HEK293 (cell line): ENCODE measurements at regions not wholly inside any gene's neighbourhood (a gene's known extent, or its start where the extent isn't known, plus 50 kb on each side); places are given as distances from the start of the nearest gene placed in this dataset.

Experiments used
- CTCF ChIA-PET: fragments of 350-600 bp; formaldehyde crosslinking; extraction: SDS; loops from one replicate; lab custom pipeline; 2021; ENCODE audit warnings: antibody characterized with exemption; lab: Yijun Ruan, JAX
- POLR2A ChIA-PET: fragments of 300-600 bp; formaldehyde crosslinking; extraction: SDS; loops from one replicate; lab custom pipeline; 2020; ENCODE audit warnings: antibody characterized with exemption, inconsistent platforms; lab: Yijun Ruan, JAX
- H3K27ac ChIP-seq: fragments of 200-500 bp; sonication (Bioruptor generic); 2 replicates; pipeline ENCODE4 v1.5.1; 2014; ENCODE audit warnings: low read depth, low read length, control low read depth, inconsistent platforms; ENCODE audit errors: extremely low read depth
- H3K36me3 ChIP-seq, 2 experiments: fragments of 200-500 bp in 1 of 2; sonication (Bioruptor generic) in 1 of 2; 1 replicate in 1 of 2; 2 replicates in 1 of 2; pipeline ENCODE4 v1.5.1; 2014 to 2017; ENCODE audit warnings: inconsistent platforms in 2 of 2, low read length in 2 of 2; ENCODE audit not compliant: control insufficient read depth in 2 of 2, insufficient read depth in 1 of 2
- H3K4me1 ChIP-seq: fragments of 200-500 bp; sonication (Bioruptor generic); 2 replicates; pipeline ENCODE4 v1.5.1; 2014; ENCODE audit warnings: mild to moderate bottlenecking, low read length, inconsistent platforms; ENCODE audit not compliant: control insufficient read depth, insufficient read depth
- H3K4me3 ChIP-seq: 2 replicates; pipeline ENCODE4 v1.5.1; 2011; ENCODE audit warnings: low read depth, mild to moderate bottlenecking, control low read depth, low read length, moderate library complexity
- H3K9me3 ChIP-seq: fragments of 200-500 bp; sonication (Bioruptor generic); 2 replicates; pipeline ENCODE4 v1.5.1; 2014; ENCODE audit warnings: low read depth, low read length, inconsistent platforms; ENCODE audit not compliant: control insufficient read depth, insufficient read depth
- BCL11A ChIP-seq: fragments of 450-650 bp; formaldehyde crosslinking; IDR thresholded peaks from 2 replicates; pipeline ENCODE4 v1.5.1; 2016; ENCODE audit warnings: low read depth, missing biosample characterization, missing genetic modification characterization
- FEZF1 ChIP-seq: fragments of 450-650 bp; formaldehyde crosslinking; IDR thresholded peaks from 2 replicates; pipeline ENCODE4 v1.5.1; 2016; ENCODE audit warnings: missing biosample characterization, missing genetic modification characterization
- GLIS1 ChIP-seq: fragments of 450-650 bp; formaldehyde crosslinking; IDR thresholded peaks from 2 replicates; pipeline ENCODE4 v1.5.1; 2016; ENCODE audit warnings: missing biosample characterization, missing genetic modification characterization
- MYNN ChIP-seq: fragments of 450-650 bp; formaldehyde crosslinking; IDR thresholded peaks from 2 replicates; pipeline ENCODE4 v1.5.1; 2016; ENCODE audit warnings: missing biosample characterization, missing genetic modification characterization, borderline replicate concordance
- OSR2 ChIP-seq: fragments of 450-650 bp; formaldehyde crosslinking; IDR thresholded peaks from 2 replicates; pipeline ENCODE4 v1.5.1; 2016; ENCODE audit warnings: missing biosample characterization, missing genetic modification characterization
- PRDM6 ChIP-seq: fragments of 450-650 bp; formaldehyde crosslinking; IDR thresholded peaks from 2 replicates; pipeline ENCODE4 v1.5.1; 2017; ENCODE audit warnings: missing biosample characterization, missing genetic modification characterization
- SP3 ChIP-seq: fragments of 450-650 bp; formaldehyde crosslinking; IDR thresholded peaks from 2 replicates; pipeline ENCODE4 v1.5.1; 2016; ENCODE audit warnings: missing biosample characterization, missing genetic modification characterization
- WT1 ChIP-seq: fragments of 450-650 bp; formaldehyde crosslinking; IDR thresholded peaks from 2 replicates; pipeline ENCODE4 v1.5.1; 2016; ENCODE audit warnings: missing biosample characterization, missing genetic modification characterization
- ZNF112 ChIP-seq: fragments of 450-650 bp; formaldehyde crosslinking; IDR thresholded peaks from 2 replicates; pipeline ENCODE4 v1.5.0; 2017; ENCODE audit warnings: missing biosample characterization, missing genetic modification characterization
- ZNF426 ChIP-seq: fragments of 450-650 bp; formaldehyde crosslinking; IDR thresholded peaks from 2 replicates; pipeline ENCODE4 v1.5.1; 2017; ENCODE audit warnings: missing biosample characterization, missing genetic modification characterization, mild to moderate bottlenecking, inconsistent platforms, moderate library complexity
- ZNF610 ChIP-seq: fragments of 450-650 bp; formaldehyde crosslinking; IDR thresholded peaks from 2 replicates; pipeline ENCODE4 v1.5.1; 2016; ENCODE audit warnings: missing biosample characterization, missing genetic modification characterization, borderline replicate concordance
- ZSCAN30 ChIP-seq: fragments of 450-650 bp; IDR thresholded peaks from 2 replicates; pipeline ENCODE4 v1.5.1; 2018; ENCODE audit warnings: missing biosample characterization, mild to moderate bottlenecking, missing genetic modification characterization, moderate library complexity
- TF ChIP-seq, protein P1 (sequence below): fragments of 450-650 bp; formaldehyde crosslinking; IDR thresholded peaks from 2 replicates; pipeline ENCODE4 v1.5.1; 2016; ENCODE audit warnings: missing biosample characterization, missing genetic modification characterization
- TF ChIP-seq, protein P2 (sequence below): fragments of 450-650 bp; formaldehyde crosslinking; IDR thresholded peaks from 2 replicates; pipeline ENCODE4 v1.5.1; 2016; ENCODE audit warnings: missing biosample characterization, missing genetic modification characterization
- TF ChIP-seq, protein P3 (sequence below): fragments of 450-650 bp; IDR thresholded peaks from 2 replicates; pipeline ENCODE4 v1.5.1; 2018; ENCODE audit warnings: missing biosample characterization, mild to moderate bottlenecking, missing genetic modification characterization

GRCh38 chr4:181345931-181346330 is 897.3 kb upstream of the TENM3 start:
- TF ChIP-seq, protein P1, sequence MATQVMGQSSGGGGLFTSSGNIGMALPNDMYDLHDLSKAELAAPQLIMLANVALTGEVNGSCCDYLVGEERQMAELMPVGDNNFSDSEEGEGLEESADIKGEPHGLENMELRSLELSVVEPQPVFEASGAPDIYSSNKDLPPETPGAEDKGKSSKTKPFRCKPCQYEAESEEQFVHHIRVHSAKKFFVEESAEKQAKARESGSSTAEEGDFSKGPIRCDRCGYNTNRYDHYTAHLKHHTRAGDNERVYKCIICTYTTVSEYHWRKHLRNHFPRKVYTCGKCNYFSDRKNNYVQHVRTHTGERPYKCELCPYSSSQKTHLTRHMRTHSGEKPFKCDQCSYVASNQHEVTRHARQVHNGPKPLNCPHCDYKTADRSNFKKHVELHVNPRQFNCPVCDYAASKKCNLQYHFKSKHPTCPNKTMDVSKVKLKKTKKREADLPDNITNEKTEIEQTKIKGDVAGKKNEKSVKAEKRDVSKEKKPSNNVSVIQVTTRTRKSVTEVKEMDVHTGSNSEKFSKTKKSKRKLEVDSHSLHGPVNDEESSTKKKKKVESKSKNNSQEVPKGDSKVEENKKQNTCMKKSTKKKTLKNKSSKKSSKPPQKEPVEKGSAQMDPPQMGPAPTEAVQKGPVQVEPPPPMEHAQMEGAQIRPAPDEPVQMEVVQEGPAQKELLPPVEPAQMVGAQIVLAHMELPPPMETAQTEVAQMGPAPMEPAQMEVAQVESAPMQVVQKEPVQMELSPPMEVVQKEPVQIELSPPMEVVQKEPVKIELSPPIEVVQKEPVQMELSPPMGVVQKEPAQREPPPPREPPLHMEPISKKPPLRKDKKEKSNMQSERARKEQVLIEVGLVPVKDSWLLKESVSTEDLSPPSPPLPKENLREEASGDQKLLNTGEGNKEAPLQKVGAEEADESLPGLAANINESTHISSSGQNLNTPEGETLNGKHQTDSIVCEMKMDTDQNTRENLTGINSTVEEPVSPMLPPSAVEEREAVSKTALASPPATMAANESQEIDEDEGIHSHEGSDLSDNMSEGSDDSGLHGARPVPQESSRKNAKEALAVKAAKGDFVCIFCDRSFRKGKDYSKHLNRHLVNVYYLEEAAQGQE (tag by site-specific recombination), result no peak
- TF ChIP-seq BCL11A (tag by site-specific recombination), result no peak
- TF ChIP-seq, protein P2, sequence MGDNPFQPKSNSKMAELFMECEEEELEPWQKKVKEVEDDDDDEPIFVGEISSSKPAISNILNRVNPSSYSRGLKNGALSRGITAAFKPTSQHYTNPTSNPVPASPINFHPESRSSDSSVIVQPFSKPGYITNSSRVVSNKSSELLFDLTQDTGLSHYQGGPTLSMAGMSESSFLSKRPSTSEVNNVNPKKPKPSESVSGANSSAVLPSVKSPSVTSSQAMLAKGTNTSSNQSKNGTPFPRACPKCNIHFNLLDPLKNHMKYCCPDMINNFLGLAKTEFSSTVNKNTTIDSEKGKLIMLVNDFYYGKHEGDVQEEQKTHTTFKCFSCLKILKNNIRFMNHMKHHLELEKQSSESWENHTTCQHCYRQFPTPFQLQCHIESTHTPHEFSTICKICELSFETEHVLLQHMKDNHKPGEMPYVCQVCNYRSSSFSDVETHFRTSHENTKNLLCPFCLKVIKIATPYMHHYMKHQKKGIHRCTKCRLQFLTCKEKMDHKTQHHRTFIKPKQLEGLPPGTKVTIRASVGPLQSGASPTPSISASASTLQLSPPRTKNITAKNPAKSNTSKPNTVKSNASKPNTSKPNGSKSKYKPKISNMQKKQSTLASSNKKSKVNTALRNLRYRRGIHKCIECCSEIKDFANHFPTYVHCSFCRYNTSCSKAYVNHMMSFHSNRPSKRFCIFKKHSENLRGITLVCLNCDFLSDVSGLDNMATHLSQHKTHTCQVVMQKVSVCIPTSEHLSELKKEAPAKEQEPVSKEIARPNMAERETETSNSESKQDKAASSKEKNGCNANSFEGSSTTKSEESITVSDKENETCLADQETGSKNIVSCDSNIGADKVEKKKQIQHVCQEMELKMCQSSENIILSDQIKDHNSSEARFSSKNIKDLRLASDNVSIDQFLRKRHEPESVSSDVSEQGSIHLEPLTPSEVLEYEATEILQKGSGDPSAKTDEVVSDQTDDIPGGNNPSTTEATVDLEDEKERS (tag by site-specific recombination), result no peak
- TF ChIP-seq OSR2, result no peak
- TF ChIP-seq ZNF610 (tag by site-specific recombination), result no peak
- TF ChIP-seq WT1, result no peak
- TF ChIP-seq ZNF112, result no peak
- no peak for TF ChIP-seq ZNF426 (tag by site-specific recombination)
- POLR2A ChIA-PET, result no interaction called here
- H3K9me3 ChIP-seq, result no peaks in the 10 kb centered on the region
- CTCF ChIA-PET, result no interaction called here
- no peak overlapping the region for H3K27ac ChIP-seq
- H3K4me3 ChIP-seq, result no peak overlapping the region
- H3K4me1 ChIP-seq, result peaks cover 3% of the 10 kb centered on the region
- H3K36me3 ChIP-seq, result no peaks in the 10 kb centered on the region

- Histone ChIP-seq H3K36me3 (no peaks in the 10 kb centered on the region), H3K4me3 (no peak overlapping the region), H3K27ac (no peak overlapping the region)
- TF ChIP-seq FEZF1 (tag by site-specific recombination) (peak; percentile 42), GLIS1 (tag by site-specific recombination) (peak; percentile 20; the same call in 1 of the 2 replicates), ZSCAN30 (tag by site-specific recombination) (no peak), WT1 (peak; percentile 95), PRDM6 (tag by site-specific recombination) (peak; percentile 57; the same call in 1 of the 2 replicates), MYNN (0 out of 2 replicates have a peak, but pooled peaks have one; percentile 28), SP3 (tag by site-specific recombination) (no peak)
- TF ChIP-seq, protein P3, sequence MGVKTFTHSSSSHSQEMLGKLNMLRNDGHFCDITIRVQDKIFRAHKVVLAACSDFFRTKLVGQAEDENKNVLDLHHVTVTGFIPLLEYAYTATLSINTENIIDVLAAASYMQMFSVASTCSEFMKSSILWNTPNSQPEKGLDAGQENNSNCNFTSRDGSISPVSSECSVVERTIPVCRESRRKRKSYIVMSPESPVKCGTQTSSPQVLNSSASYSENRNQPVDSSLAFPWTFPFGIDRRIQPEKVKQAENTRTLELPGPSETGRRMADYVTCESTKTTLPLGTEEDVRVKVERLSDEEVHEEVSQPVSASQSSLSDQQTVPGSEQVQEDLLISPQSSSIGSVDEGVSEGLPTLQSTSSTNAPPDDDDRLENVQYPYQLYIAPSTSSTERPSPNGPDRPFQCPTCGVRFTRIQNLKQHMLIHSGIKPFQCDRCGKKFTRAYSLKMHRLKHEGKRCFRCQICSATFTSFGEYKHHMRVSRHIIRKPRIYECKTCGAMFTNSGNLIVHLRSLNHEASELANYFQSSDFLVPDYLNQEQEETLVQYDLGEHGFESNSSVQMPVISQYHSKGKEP (tag by site-specific recombination), result peak; percentile 44; the same call in 1 of the 2 replicates
- TF ChIP-seq, all 188 proteins: peak for 6
- ChIA-PET POLR2A (no interaction called here), CTCF (interaction anchor here (0.6 kb wide), 1 partner anchor 306 kb away, joined by 3 read pairs; no protein-coding TSS in a partner anchor)
- H3K9me3 ChIP-seq, result no peaks in the 10 kb centered on the region
- peaks cover 5% of the 10 kb centered on the region for H3K4me1 ChIP-seq
Measured at GRCh38 chr4:181350615-181351415, 892.4 kb upstream of the TENM3 start.
